ENCODE measurements at regions not wholly inside any gene's neighbourhood (a gene's known extent, or its start where the extent isn't known, plus 50 kb on each side); places are given as distances from the start of the nearest gene placed in this dataset.

DNA sequence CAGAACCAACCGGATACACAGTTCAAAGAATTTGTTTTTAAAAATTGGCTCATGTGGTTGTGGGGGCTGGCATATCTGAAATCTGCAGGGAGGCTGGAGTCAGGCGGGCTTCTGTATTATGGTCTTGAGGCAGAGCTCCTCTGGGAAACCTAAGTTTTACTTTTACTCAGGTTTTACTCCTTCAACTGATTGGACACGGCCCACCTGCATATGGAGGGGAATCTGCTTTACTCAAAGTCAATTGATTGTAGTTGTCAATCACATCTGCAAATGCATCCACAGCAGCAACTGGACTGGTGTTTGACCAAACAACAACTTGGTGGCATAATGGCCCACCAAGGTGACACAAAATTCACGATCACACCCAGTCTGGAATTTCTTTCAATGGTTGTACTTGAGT is 103.4 kb downstream of the ERMARD start:
- Mint-ChIP-seq H3K36me3 (ENCODE audit: insufficient read depth, unreplicated experiment) (no peaks in the 10 kb centered on the region), H3K9me3 (ENCODE audit: low read depth, unreplicated experiment) (peaks cover 3% of the 10 kb centered on the region), H3K4me1 (ENCODE audit: low read depth, unreplicated experiment) (no peaks in the 10 kb centered on the region), H3K27me3 (ENCODE audit: unreplicated experiment) (peaks cover 23% of the 10 kb centered on the region), H3K4me3 (ENCODE audit: low read depth, unreplicated experiment) (no peak overlapping the region), H3K27ac (ENCODE audit: unreplicated experiment) (no peak overlapping the region)
- TF ChIP-seq, protein P1, sequence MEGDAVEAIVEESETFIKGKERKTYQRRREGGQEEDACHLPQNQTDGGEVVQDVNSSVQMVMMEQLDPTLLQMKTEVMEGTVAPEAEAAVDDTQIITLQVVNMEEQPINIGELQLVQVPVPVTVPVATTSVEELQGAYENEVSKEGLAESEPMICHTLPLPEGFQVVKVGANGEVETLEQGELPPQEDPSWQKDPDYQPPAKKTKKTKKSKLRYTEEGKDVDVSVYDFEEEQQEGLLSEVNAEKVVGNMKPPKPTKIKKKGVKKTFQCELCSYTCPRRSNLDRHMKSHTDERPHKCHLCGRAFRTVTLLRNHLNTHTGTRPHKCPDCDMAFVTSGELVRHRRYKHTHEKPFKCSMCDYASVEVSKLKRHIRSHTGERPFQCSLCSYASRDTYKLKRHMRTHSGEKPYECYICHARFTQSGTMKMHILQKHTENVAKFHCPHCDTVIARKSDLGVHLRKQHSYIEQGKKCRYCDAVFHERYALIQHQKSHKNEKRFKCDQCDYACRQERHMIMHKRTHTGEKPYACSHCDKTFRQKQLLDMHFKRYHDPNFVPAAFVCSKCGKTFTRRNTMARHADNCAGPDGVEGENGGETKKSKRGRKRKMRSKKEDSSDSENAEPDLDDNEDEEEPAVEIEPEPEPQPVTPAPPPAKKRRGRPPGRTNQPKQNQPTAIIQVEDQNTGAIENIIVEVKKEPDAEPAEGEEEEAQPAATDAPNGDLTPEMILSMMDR (IDR thresholded peaks at IDR 0.05; ENCODE audit: unreplicated experiment) = no peak
- DNase-seq = no peak
- no TSS peak for BruUV-seq (replicated peaks)
- intact Hi-C loops (cut with micrococcal nuclease; ENCODE audit: unreplicated experiment) = no loop called here
- CTCF ChIA-PET = no interaction called here

DNA sequence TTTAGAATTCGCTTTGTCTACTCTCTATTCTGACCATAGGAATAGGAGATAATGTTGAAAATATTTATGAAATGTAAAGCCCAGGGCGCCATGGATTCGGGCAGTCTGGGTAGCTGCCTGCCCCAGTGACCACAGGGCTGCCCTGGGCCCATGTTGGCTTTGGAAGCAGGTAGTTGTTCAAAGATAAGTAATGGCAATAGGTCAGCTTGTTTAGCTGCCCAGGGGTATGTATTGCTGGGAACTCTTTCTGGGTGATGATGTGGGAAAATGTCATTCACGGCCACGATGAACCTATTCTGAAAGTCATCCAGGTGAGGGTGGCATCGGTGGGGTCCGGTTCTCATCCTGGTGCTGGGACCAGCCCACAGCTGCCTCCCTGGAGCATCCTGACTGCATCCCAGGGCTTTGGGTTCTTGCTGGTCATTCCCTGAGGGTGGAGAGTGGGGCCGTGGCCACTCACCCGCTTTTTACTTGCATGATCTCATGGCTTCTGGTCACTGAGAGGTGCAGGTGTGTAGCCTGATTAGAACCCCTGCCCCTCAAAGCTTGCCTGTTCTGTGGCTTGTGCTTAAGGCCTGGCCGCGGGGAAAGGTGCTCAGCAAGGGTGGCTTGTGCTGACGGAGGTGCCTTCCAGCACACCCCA is 102.8 kb downstream of the ERMARD start:
- H3K9me3 Mint-ChIP-seq (ENCODE audit: low read depth, unreplicated experiment) = peaks cover 3% of the 10 kb centered on the region
- no peak overlapping the region for H3K4me3 Mint-ChIP-seq (ENCODE audit: low read depth, unreplicated experiment)
- H3K27ac Mint-ChIP-seq (ENCODE audit: unreplicated experiment) = no peak overlapping the region
- no peaks in the 10 kb centered on the region for H3K36me3 Mint-ChIP-seq (ENCODE audit: insufficient read depth, unreplicated experiment)
- TF ChIP-seq, protein P1 (IDR thresholded peaks at IDR 0.05; ENCODE audit: unreplicated experiment) = no peak
- no peak for DNase-seq
- intact Hi-C loops (cut with micrococcal nuclease; ENCODE audit: unreplicated experiment) = no loop called here
- H3K4me1 Mint-ChIP-seq (ENCODE audit: low read depth, unreplicated experiment) = no peaks in the 10 kb centered on the region
- H3K27me3 Mint-ChIP-seq (ENCODE audit: unreplicated experiment) = peaks cover 29% of the 10 kb centered on the region
- CTCF ChIA-PET = no interaction called here
- BruUV-seq (replicated peaks) = no TSS peak

DNA sequence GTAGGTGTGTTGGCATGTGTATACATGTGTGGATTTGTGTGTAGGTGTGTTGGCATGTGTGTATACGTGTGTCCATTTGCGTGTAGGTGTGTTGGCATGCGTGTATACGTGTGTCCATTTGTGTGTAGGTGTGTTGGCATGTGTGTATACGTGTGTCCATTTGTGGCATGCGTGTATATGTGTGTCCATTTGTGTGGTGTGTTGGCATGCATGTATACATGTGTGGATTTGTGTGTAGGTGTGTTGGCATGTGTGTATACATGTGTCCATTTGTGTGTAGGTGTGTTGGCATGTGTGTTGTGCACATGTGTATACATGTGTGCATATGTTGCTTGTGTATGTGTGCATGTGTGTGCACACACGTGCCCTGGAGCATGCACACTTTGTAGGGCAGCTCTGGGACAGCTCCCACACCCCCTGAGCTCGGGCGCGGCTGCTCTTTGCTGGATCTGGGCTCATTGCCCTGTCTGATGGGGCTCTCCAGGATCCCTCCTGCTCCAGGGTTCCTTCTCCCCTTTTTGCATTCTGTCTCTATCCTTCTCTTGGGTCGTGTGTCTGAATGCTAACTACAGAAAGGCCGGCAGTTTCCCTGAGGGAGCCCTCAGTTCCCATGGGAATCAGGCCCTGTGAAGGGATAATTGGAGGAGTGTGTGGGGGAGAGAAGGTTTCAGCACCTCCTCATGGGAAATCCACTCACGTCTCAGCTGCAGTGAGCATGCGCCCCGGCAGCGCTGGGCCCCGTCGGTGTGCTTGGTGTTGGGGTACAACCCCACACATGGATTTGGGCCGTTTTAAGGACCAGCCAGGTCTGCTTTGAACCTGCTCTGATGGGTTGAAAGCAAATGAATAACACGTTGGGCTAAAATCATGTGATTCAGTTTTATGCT is 102.0 kb downstream of the ERMARD start:
- TF ChIP-seq, protein P1 (IDR thresholded peaks at IDR 0.05; ENCODE audit: unreplicated experiment) = no peak
- Mint-ChIP-seq H3K9me3 (ENCODE audit: low read depth, unreplicated experiment) (peaks cover 3% of the 10 kb centered on the region), H3K4me3 (ENCODE audit: low read depth, unreplicated experiment) (no peak overlapping the region), H3K36me3 (ENCODE audit: insufficient read depth, unreplicated experiment) (no peaks in the 10 kb centered on the region), H3K4me1 (ENCODE audit: low read depth, unreplicated experiment) (no peaks in the 10 kb centered on the region), H3K27ac (ENCODE audit: unreplicated experiment) (no peak overlapping the region), H3K27me3 (ENCODE audit: unreplicated experiment) (peaks cover 34% of the 10 kb centered on the region)
- DNase-seq = no peak
- no TSS peak for BruUV-seq (replicated peaks)
- intact Hi-C loops (cut with micrococcal nuclease; ENCODE audit: unreplicated experiment) = no loop called here
- CTCF ChIA-PET = no interaction called here

DNA sequence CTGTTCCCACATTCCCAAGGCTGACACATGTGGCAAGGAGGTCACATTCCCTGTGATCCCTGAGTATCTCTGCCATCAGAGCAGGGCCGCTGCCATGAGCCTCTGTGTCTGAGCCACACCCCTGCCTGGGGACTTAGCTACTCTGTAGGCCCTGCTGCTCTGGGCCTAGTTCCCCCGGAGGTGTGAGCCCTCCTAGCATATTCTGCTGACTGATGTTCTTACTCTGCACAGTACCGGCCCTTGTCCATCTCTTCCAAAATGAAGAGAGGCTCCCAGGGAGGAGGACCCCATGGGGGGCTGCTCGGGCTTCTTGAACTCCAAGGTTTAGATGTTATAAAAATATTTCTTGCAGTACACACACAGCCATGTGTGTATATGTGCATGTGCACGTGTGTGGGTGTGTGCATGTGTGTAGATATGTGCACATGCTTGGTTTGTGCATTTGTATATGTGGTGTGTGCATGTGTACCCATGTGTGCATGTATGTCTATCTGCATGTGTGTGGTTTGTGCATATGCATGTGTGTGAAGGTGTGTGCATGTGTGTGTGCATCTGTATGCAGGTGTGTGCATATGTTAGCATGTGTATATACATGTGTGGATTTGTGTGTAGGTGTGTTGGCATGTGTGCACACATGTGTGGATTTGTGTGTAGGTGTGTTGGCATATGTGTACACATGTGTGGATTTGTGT is 101.2 kb downstream of the ERMARD start:
- Mint-ChIP-seq H3K4me1 (ENCODE audit: low read depth, unreplicated experiment) (no peaks in the 10 kb centered on the region), H3K9me3 (ENCODE audit: low read depth, unreplicated experiment) (peaks cover 3% of the 10 kb centered on the region), H3K27ac (ENCODE audit: unreplicated experiment) (no peak overlapping the region), H3K27me3 (ENCODE audit: unreplicated experiment) (peaks cover 38% of the 10 kb centered on the region), H3K36me3 (ENCODE audit: insufficient read depth, unreplicated experiment) (no peaks in the 10 kb centered on the region), H3K4me3 (ENCODE audit: low read depth, unreplicated experiment) (no peak overlapping the region)
- DNase-seq = no peak
- TF ChIP-seq, protein P1 (IDR thresholded peaks at IDR 0.05; ENCODE audit: unreplicated experiment) = no peak
- intact Hi-C loops (cut with micrococcal nuclease; ENCODE audit: unreplicated experiment) = no loop called here
- BruUV-seq (replicated peaks) = no TSS peak
- CTCF ChIA-PET = no interaction called here
